MCF 10A (cell line): ENCODE measurements at regions not wholly inside any gene's neighbourhood (a gene's known extent, or its start where the extent isn't known, plus 50 kb on each side); places are given as distances from the start of the nearest gene placed in this dataset.
"Not testable (repeated sequence)": the region's sequence is repeated elsewhere in the genome, so short reads cannot be mapped to it uniquely, and the experiment has no call there.

Experiments used
- BruUV-seq: library from RNA; stranded (reverse); fragments of 400-500 nt; replicated peaks from 2 replicates; lab custom pipeline; 2021; lab: Mats Ljungman, UMichigan
- CTCF ChIA-PET: fragments of 300-600 bp; sonication (Branson Sonifier 250); formaldehyde crosslinking; extraction: SDS; loops from one replicate; lab custom pipeline; 2021; ENCODE audit warnings: antibody characterized with exemption, inconsistent platforms; lab: Yijun Ruan, JAX
- POLR2A ChIA-PET: fragments of 300-600, 350-650 bp; sonication (Branson Sonifier 250); formaldehyde crosslinking; extraction: SDS; loops from one replicate; lab custom pipeline; 2020; ENCODE audit warnings: antibody characterized with exemption, inconsistent platforms; lab: Yijun Ruan, JAX
- DNase-seq: peaks from one replicate; pipeline ENCODE4 v3.0.0-alpha.2; 2018; ENCODE audit not compliant: unreplicated experiment
- H3K27ac Mint-ChIP-seq: one replicate; pipeline ENCODE4 v1.8.0; 2022; ENCODE audit warnings: mild to moderate bottlenecking, low read depth, mixed read lengths; ENCODE audit not compliant: unreplicated experiment
- H3K27me3 Mint-ChIP-seq: one replicate; pipeline ENCODE4 v1.8.0; 2022; ENCODE audit warnings: mixed read lengths; ENCODE audit not compliant: insufficient read depth, unreplicated experiment
- H3K36me3 Mint-ChIP-seq: one replicate; pipeline ENCODE4 v1.8.0; 2022; ENCODE audit warnings: mild to moderate bottlenecking, moderate library complexity, mixed read lengths; ENCODE audit not compliant: insufficient read depth, unreplicated experiment
- H3K4me1 Mint-ChIP-seq: one replicate; pipeline ENCODE4 v1.8.0; 2022; ENCODE audit warnings: mixed read lengths; ENCODE audit not compliant: insufficient read depth, unreplicated experiment
- H3K4me3 Mint-ChIP-seq: one replicate; pipeline ENCODE4 v1.8.0; 2022; ENCODE audit warnings: mild to moderate bottlenecking, moderate library complexity, mixed read lengths; ENCODE audit not compliant: unreplicated experiment
- H3K9me3 Mint-ChIP-seq: one replicate; pipeline ENCODE4 v1.8.0; 2022; ENCODE audit warnings: mixed read lengths; ENCODE audit not compliant: unreplicated experiment
- CTCF ChIP-seq: fragments of 200-600 bp; IDR thresholded peaks from one replicate; pipeline ENCODE4 v1.8.0; 2022; ENCODE audit warnings: antibody characterized with exemption, mild to moderate bottlenecking; ENCODE audit not compliant: unreplicated experiment
- intact Hi-C: fragments of 100-400 bp; cut with micrococcal nuclease; formaldehyde crosslinking; loops from 2 replicates; pipeline ENCODE4 v1.14.1; 2022

DNA sequence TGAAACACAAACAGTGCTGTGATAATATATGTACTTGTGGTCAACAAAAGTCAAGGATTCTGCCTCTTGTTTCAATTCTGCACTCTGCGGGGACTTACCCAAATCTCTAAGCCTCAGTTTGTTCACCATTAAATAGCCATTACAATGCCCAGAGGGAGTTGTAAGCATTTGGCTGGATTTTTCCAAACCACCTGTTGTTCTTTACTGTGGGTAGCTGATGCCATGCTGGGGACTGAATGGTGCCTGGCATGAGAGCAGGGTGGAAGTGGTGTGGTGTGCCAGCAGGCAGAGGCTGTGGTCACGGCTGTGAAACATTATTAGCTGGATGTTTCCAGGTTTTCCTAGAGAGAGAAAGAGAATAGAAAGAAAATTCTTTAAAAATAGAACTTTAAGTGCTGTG is 60.7 kb upstream of the PAK3 start:
- Mint-ChIP-seq H3K9me3 (no peaks in the 10 kb centered on the region), H3K27ac (no peak overlapping the region), H3K27me3 (peaks cover 98% of the 10 kb centered on the region), H3K4me3 (no peak overlapping the region), H3K36me3 (peaks cover 13% of the 10 kb centered on the region), H3K4me1 (peaks cover 9% of the 10 kb centered on the region)
- BruUV-seq = no TSS peak
- no peak for TF ChIP-seq CTCF
- no peak for DNase-seq
- intact Hi-C loops = no loop called here
- ChIA-PET CTCF (interaction anchor here (0.6 kb wide), 2 partner anchors 89 to 1112 kb away, joined by 3 to 4 read pairs; no protein-coding TSS in a partner anchor), POLR2A (no interaction called here)

GRCh38 chrX:111022998-111023397 is 73.0 kb upstream of the PAK3 start:
- intact Hi-C loops, POLR2A ChIA-PET, CTCF ChIA-PET, H3K9me3 Mint-ChIP-seq, BruUV-seq, DNase-seq, H3K27ac Mint-ChIP-seq, H3K4me3 Mint-ChIP-seq, H3K4me1 Mint-ChIP-seq: not testable (repeated sequence)
- peaks cover 20% of the 10 kb centered on the region for H3K36me3 Mint-ChIP-seq
- peaks cover 57% of the 10 kb centered on the region for H3K27me3 Mint-ChIP-seq

GRCh38 chrX:111020283-111020682 is 75.7 kb upstream of the PAK3 start:
- CTCF ChIA-PET = no interaction called here
- Mint-ChIP-seq H3K4me1 (no peaks in the 10 kb centered on the region), H3K27me3 (peaks cover 37% of the 10 kb centered on the region), H3K36me3 (peaks cover 20% of the 10 kb centered on the region), H3K27ac (no peak overlapping the region), H3K4me3 (no peak overlapping the region), H3K9me3 (peaks cover 6% of the 10 kb centered on the region)
- intact Hi-C loops = no loop called here
- POLR2A ChIA-PET = interaction anchor here (0.5 kb wide), 1 partner anchor 75 kb away, joined by 3 read pairs; no protein-coding TSS in a partner anchor
- BruUV-seq = no TSS peak
- no peak for TF ChIP-seq CTCF
- no peak for DNase-seq

- DNase-seq = no peak
- CTCF ChIA-PET = interaction anchor here (0.8 to 1.0 kb wide), 2 partner anchors 10 to 20 kb away, joined by 3 to 4 read pairs; no protein-coding TSS in a partner anchor
Observed at GRCh38 chrX:111013778-111014455, 82.1 kb upstream of the PAK3 start.

More at GRCh38 chrX:111013778-111014455, 82.1 kb upstream of the PAK3 start:
- POLR2A ChIA-PET = interaction anchor here (0.7 kb wide), 1 partner anchor 49 kb away, joined by 4 read pairs; no protein-coding TSS in a partner anchor
- H3K9me3 Mint-ChIP-seq = no peaks in the 10 kb centered on the region
- H3K36me3 Mint-ChIP-seq = peaks cover 4% of the 10 kb centered on the region
- intact Hi-C loops = no loop called here
- H3K27me3 Mint-ChIP-seq = peaks cover 37% of the 10 kb centered on the region
- no peaks in the 10 kb centered on the region for H3K4me1 Mint-ChIP-seq
- H3K4me3 Mint-ChIP-seq = no peak overlapping the region
- no TSS peak for BruUV-seq
- no peak overlapping the region for H3K27ac Mint-ChIP-seq
- TF ChIP-seq CTCF = no peak
